Omental fat pad (tissue), 3 donors: ENCODE measurements at regions not wholly inside any gene's neighbourhood (a gene's known extent, or its start where the extent isn't known, plus 50 kb on each side); places are given as distances from the start of the nearest gene placed in this dataset.

Experiments used
- ATAC-seq: fragments of 150-250 bp; one replicate; pipeline ENCODE4 v1.9.1; 2016; ENCODE audit warnings: mild to moderate bottlenecking, moderate library complexity; ENCODE audit not compliant: low FRiP score
- DNase-seq: peaks from one replicate; pipeline ENCODE4 v3.0.0-alpha.2; 2019; ENCODE audit warnings: low spot score
- TF ChIP-seq, protein P1 (sequence below), 3 donors: fragments of 450-650 bp; IDR thresholded peaks; one replicate each; pipeline ENCODE4 v1.5.1; 2016 to 2017; ENCODE audit warnings: antibody characterized with exemption in 3 of 3, mild to moderate bottlenecking in 3 of 3, moderate library complexity in 2 of 3

- no peak for ATAC-seq
- TF ChIP-seq, protein P1, sequence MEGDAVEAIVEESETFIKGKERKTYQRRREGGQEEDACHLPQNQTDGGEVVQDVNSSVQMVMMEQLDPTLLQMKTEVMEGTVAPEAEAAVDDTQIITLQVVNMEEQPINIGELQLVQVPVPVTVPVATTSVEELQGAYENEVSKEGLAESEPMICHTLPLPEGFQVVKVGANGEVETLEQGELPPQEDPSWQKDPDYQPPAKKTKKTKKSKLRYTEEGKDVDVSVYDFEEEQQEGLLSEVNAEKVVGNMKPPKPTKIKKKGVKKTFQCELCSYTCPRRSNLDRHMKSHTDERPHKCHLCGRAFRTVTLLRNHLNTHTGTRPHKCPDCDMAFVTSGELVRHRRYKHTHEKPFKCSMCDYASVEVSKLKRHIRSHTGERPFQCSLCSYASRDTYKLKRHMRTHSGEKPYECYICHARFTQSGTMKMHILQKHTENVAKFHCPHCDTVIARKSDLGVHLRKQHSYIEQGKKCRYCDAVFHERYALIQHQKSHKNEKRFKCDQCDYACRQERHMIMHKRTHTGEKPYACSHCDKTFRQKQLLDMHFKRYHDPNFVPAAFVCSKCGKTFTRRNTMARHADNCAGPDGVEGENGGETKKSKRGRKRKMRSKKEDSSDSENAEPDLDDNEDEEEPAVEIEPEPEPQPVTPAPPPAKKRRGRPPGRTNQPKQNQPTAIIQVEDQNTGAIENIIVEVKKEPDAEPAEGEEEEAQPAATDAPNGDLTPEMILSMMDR (IDR thresholded peaks at IDR 0.05): no peak
- no peak for DNase-seq
Measured at GRCh38 chr5:8320244-8320643, 451.3 kb downstream of the MTRR start.

- DNase-seq (no peak), ATAC-seq (no peak)
- TF ChIP-seq, protein P1 (IDR thresholded peaks at IDR 0.05): no peak
Measured at GRCh38 chr5:8321272-8321671, 452.3 kb downstream of the MTRR start.

GRCh38 chr5:8322484-8322883 lies 453.5 kb downstream of the MTRR start:
- DNase-seq (no peak), ATAC-seq (no peak)
- TF ChIP-seq, protein P1 (IDR thresholded peaks at IDR 0.05): no peak

GRCh38 chr5:8327016-8327415 lies 458.1 kb downstream of the MTRR start:
- DNase-seq (no peak), ATAC-seq (no peak)
- TF ChIP-seq, protein P1 (IDR thresholded peaks at IDR 0.05): no peak

- ATAC-seq: no peak
- no peak for DNase-seq
- TF ChIP-seq, protein P1 (IDR thresholded peaks at IDR 0.05): no peak
Measured at GRCh38 chr5:8329773-8330172, 460.8 kb downstream of the MTRR start.

GRCh38 chr5:8332666-8333445 lies 463.9 kb downstream of the MTRR start:
- DNase-seq: no peak
- no peak for ATAC-seq
- TF ChIP-seq, protein P1 (IDR thresholded peaks at IDR 0.05): no peak

GRCh38 chr5:8333485-8333884 lies 464.5 kb downstream of the MTRR start:
- DNase-seq (no peak), ATAC-seq (no peak)
- TF ChIP-seq, protein P1 (IDR thresholded peaks at IDR 0.05): no peak
